B cell (primary cell): ENCODE measurements at regions not wholly inside any gene's neighbourhood (a gene's known extent, or its start where the extent isn't known, plus 50 kb on each side); places are given as distances from the start of the nearest gene placed in this dataset.

Experiments used
- ATAC-seq: fragments of 200-7000 bp; cut with Tn5 transposase; one replicate; pipeline ENCODE4 v1.10.0; 2021; ENCODE audit warnings: low read depth, mild to moderate bottlenecking, moderate number of reproducible peaks, moderate library complexity
- CTCF ChIA-PET: fragments of 350-600 bp; sonication (Branson Sonifier 250); formaldehyde crosslinking; loops from one replicate; lab custom pipeline; 2021; ENCODE audit warnings: antibody characterized with exemption, inconsistent platforms; lab: Charles Lee
- POLR2A ChIA-PET: fragments of 350-600 bp; sonication (Branson Sonifier 250); formaldehyde crosslinking; loops from one replicate; lab custom pipeline; 2021; ENCODE audit warnings: antibody characterized with exemption; lab: Charles Lee
- DNase-seq: peaks from one replicate; pipeline ENCODE4 v3.0.0; 2013
- H2AFZ ChIP-seq: 2 replicates; pipeline ENCODE4 v1.6.1; 2012; ENCODE audit warnings: mild to moderate bottlenecking, low read depth, low read length; ENCODE audit not compliant: insufficient read depth, poor library complexity, severe bottlenecking
- H3K27ac ChIP-seq, 2 donors: 1 replicate in 1 of 2; 2 replicates in 1 of 2; pipeline ENCODE4 v1.5.1; 2012 to 2013; ENCODE audit warnings: low read length in 2 of 2, mild to moderate bottlenecking in 2 of 2, moderate library complexity in 1 of 2
- H3K27me3 ChIP-seq, 4 experiments: fragments of 200-600 bp in 1 of 4; sonication (generic) in 1 of 4; replicated peaks in 1 of 4; 1 replicate in 2 of 4; 2 replicates in 2 of 4; pipeline versions ENCODE4 v1.6.1 to v1.7.0; 2013 to 2016; ENCODE audit warnings: low read length in 3 of 4, mild to moderate bottlenecking in 2 of 4, mixed read lengths in 1 of 4, moderate library complexity in 1 of 4; ENCODE audit not compliant: insufficient read depth in 4 of 4, control insufficient read depth in 3 of 4; ENCODE audit errors: control extremely low read depth in 1 of 4
- H3K36me3 ChIP-seq, 2 experiments: replicated peaks in 1 of 2; 1 replicate in 1 of 2; 2 replicates in 1 of 2; pipeline versions ENCODE4 v1.6.1 to v1.7.1; 2013; ENCODE audit warnings: low read length in 1 of 2; ENCODE audit not compliant: insufficient read depth in 2 of 2, control insufficient read depth in 1 of 2; ENCODE audit errors: control extremely low read depth in 1 of 2, extremely low read depth in 1 of 2
- H3K4me1 ChIP-seq, 2 donors: fragments of 200-600 bp in 1 of 2; sonication (generic) in 1 of 2; 1 replicate in 1 of 2; 2 replicates in 1 of 2; pipeline versions ENCODE4 v1.5.1 to v1.6.1; 2013 to 2017; ENCODE audit warnings: low read length in 2 of 2; ENCODE audit not compliant: control insufficient read depth in 2 of 2, insufficient read depth in 2 of 2
- H3K4me2 ChIP-seq: replicated peaks from 2 replicates; pipeline ENCODE3; 2012; ENCODE audit warnings: mild to moderate bottlenecking, low read depth, low read length; ENCODE audit not compliant: poor library complexity, severe bottlenecking
- H3K4me3 ChIP-seq, 5 experiments: fragments of 200-600 bp in 1 of 5; sonication (generic) in 1 of 5; 1 replicate in 3 of 5; 2 replicates in 2 of 5; pipeline versions ENCODE4 v1.5.1 to v1.7.0; 2011 to 2016; ENCODE audit warnings: low read length in 4 of 5, mild to moderate bottlenecking in 4 of 5, low read depth in 2 of 5, control low read depth in 1 of 5, moderate library complexity in 1 of 5; ENCODE audit not compliant: insufficient read depth in 1 of 5; ENCODE audit errors: control extremely low read depth in 1 of 5, extremely low read depth in 1 of 5
- H3K79me2 ChIP-seq: fragments of 200-600 bp; sonication (generic); one replicate; pipeline ENCODE4 v1.6.0; 2016; ENCODE audit warnings: low read length; ENCODE audit not compliant: control insufficient read depth, insufficient read depth
- H3K9ac ChIP-seq: fragments of 200-600 bp; sonication (generic); 2 replicates; pipeline ENCODE4 v1.6.1; 2017; ENCODE audit warnings: mild to moderate bottlenecking, low read length, moderate library complexity
- H3K9me3 ChIP-seq, 3 donors: one replicate each; pipeline versions ENCODE4 v1.6.1 to v1.7.1; 2013; ENCODE audit warnings: low read length in 2 of 3; ENCODE audit not compliant: control insufficient read depth in 2 of 3, insufficient read depth in 1 of 3; ENCODE audit errors: control extremely low read depth in 1 of 3
- H4K20me1 ChIP-seq: 2 replicates; pipeline ENCODE4 v1.6.0; 2012; ENCODE audit warnings: mild to moderate bottlenecking, low read length; ENCODE audit not compliant: insufficient read depth, control insufficient read depth, poor library complexity, severe bottlenecking
- H3K27ac Mint-ChIP-seq: one replicate; pipeline ENCODE4 v1.8.0; 2021; ENCODE audit warnings: mixed read lengths
- H3K27me3 Mint-ChIP-seq: one replicate; pipeline ENCODE4 v1.8.0; 2021; ENCODE audit warnings: mixed read lengths
- H3K4me1 Mint-ChIP-seq: one replicate; pipeline ENCODE4 v1.8.0; 2021; ENCODE audit warnings: mixed read lengths
- H3K4me3 Mint-ChIP-seq: one replicate; pipeline ENCODE4 v1.8.0; 2021; ENCODE audit warnings: mixed read lengths
- H3K9me3 Mint-ChIP-seq: one replicate; pipeline ENCODE4 v1.8.0; 2022; ENCODE audit warnings: mixed read lengths; ENCODE audit not compliant: insufficient read depth
- CTCF ChIP-seq: fragments of 200-600 bp; IDR thresholded peaks from one replicate; pipeline ENCODE4 v1.8.0; 2022; ENCODE audit warnings: antibody characterized with exemption, mild to moderate bottlenecking
- EZH2 ChIP-seq: IDR thresholded peaks from 2 replicates; pipeline ENCODE4 v1.6.1; 2012; ENCODE audit warnings: borderline replicate concordance, low read depth, mild to moderate bottlenecking, moderate library complexity, low read length; ENCODE audit not compliant: insufficient read depth, poor library complexity, severe bottlenecking
- WGBS: methylation state at CpG from one replicate; pipeline ENCODE4 v1.1.5; 2013; ENCODE audit warnings: missing lambda C conversion rate; ENCODE audit not compliant: insufficient coverage; 5-methylcytosine and 5-hydroxymethylcytosine counted together
- intact Hi-C: fragments of 100-400 bp; cut with micrococcal nuclease; formaldehyde crosslinking; loops from one replicate; pipeline ENCODE4 v1.10.0; 2022

- Histone ChIP-seq H3K79me2 (no peaks in the 10 kb centered on the region), H3K27me3 (no peaks in the 10 kb centered on the region), H3K27ac (no peak overlapping the region), H3K4me1 (no peaks in the 10 kb centered on the region), H3K4me3 (no peak overlapping the region), H4K20me1 (no peaks in the 10 kb centered on the region), H3K9me3 (peaks cover 0 to 34% (median 0%) of the 10 kb centered on the region in 3 donors), H3K9ac (no peak overlapping the region), H3K36me3 (no peaks in the 10 kb centered on the region), H2AFZ (no peak overlapping the region), H3K4me2 (no peak overlapping the region)
- Mint-ChIP-seq H3K4me1 (no peaks in the 10 kb centered on the region), H3K27me3 (peaks cover 12% of the 10 kb centered on the region), H3K9me3 (no peaks in the 10 kb centered on the region), H3K27ac (no peak overlapping the region), H3K4me3 (no peak overlapping the region)
- 87% methylated on average over 6 of the region's 6 CpGs for WGBS
- ChIA-PET CTCF (no interaction called here), POLR2A (no interaction called here)
- ATAC-seq (no peak), DNase-seq (no peak)
- no peak for TF ChIP-seq EZH2
- intact Hi-C loops: no loop called here
These were observed 220.9 kb upstream of the PPP2R2D start for GRCh38 chr10:131679926-131680325.

- DNase-seq (no peak), ATAC-seq (no peak)
- Mint-ChIP-seq H3K4me1 (no peaks in the 10 kb centered on the region), H3K27ac (no peak overlapping the region), H3K4me3 (no peak overlapping the region), H3K27me3 (peaks cover 12% of the 10 kb centered on the region), H3K9me3 (no peaks in the 10 kb centered on the region)
- H3K79me2 ChIP-seq: no peaks in the 10 kb centered on the region
- CTCF ChIA-PET: no interaction called here
- no peaks in the 10 kb centered on the region for H3K4me1 ChIP-seq
- TF ChIP-seq EZH2 (no peak), CTCF (no peak)
- H3K4me2 ChIP-seq: no peak overlapping the region
- no peaks in the 10 kb centered on the region for H3K36me3 ChIP-seq
- POLR2A ChIA-PET: no interaction called here
- H3K27ac ChIP-seq: no peak overlapping the region
- no peaks in the 10 kb centered on the region for H4K20me1 ChIP-seq
- no peak overlapping the region for H2AFZ ChIP-seq
- 75% methylated on average over 5 of the region's 7 CpGs for WGBS
- no peak overlapping the region for H3K4me3 ChIP-seq
- H3K9me3 ChIP-seq: peaks cover 0 to 25% (median 0%) of the 10 kb centered on the region in 3 donors
- H3K9ac ChIP-seq: no peak overlapping the region
- intact Hi-C loops: no loop called here
- no peaks in the 10 kb centered on the region for H3K27me3 ChIP-seq
These were observed 219.7 kb upstream of the PPP2R2D start for GRCh38 chr10:131681122-131681521.
